Panc1 (cell line): ENCODE measurements at regions not wholly inside any gene's neighbourhood (a gene's known extent, or its start where the extent isn't known, plus 50 kb on each side); places are given as distances from the start of the nearest gene placed in this dataset.

ENCODE experiments used
- ATAC-seq: fragments of 200-7000 bp; cut with Tn5 transposase; 2 replicates; pipeline ENCODE4 v1.9.1; 2020; ENCODE audit warnings: mild to moderate bottlenecking, moderate library complexity
- BruUV-seq: library from RNA; stranded (reverse); fragments of 400-500 nt; replicated peaks from 2 replicates; lab custom pipeline; 2021; lab: Mats Ljungman, UMichigan
- CTCF ChIA-PET: fragments of 300-600 bp; sonication (Branson Sonifier 250); formaldehyde crosslinking; loops from one replicate; lab custom pipeline; 2022; ENCODE audit warnings: antibody characterized with exemption; lab: Charles Lee
- POLR2A ChIA-PET: fragments of 300-600 bp; sonication (Branson Sonifier 250); formaldehyde crosslinking; loops from one replicate; lab custom pipeline; 2022; ENCODE audit warnings: antibody characterized with exemption; lab: Charles Lee
- DNase-seq: peaks from one replicate; pipeline ENCODE4 v3.0.0-alpha.2; 2010; ENCODE audit warnings: low read depth, low spot score
- H3K27ac ChIP-seq: 2 replicates; pipeline ENCODE4 v1.5.1; 2011; ENCODE audit warnings: mild to moderate bottlenecking, low read length, inconsistent platforms
- H3K27me3 ChIP-seq: fragments of 200-500 bp; sonication (Bioruptor generic); 2 replicates; pipeline ENCODE4 v1.6.0; 2014; ENCODE audit warnings: low read length, inconsistent platforms; ENCODE audit not compliant: control insufficient read depth, insufficient read depth
- H3K36me3 ChIP-seq: fragments of 200-500 bp; sonication (Bioruptor generic); 2 replicates; pipeline ENCODE4 v1.5.1; 2014; ENCODE audit warnings: inconsistent platforms, mild to moderate bottlenecking, low read length, moderate library complexity; ENCODE audit not compliant: control insufficient read depth, insufficient read depth
- H3K4me1 ChIP-seq: 2 replicates; pipeline ENCODE4 v1.5.1; 2011; ENCODE audit warnings: inconsistent platforms, mild to moderate bottlenecking, low read length, moderate library complexity; ENCODE audit not compliant: control insufficient read depth, insufficient read depth
- H3K4me3 ChIP-seq, 2 experiments: 2 replicates each; pipeline ENCODE4 v1.5.1; 2011 to 2012; ENCODE audit warnings: low read depth in 2 of 2, low read length in 2 of 2, mild to moderate bottlenecking in 2 of 2, inconsistent platforms in 1 of 2, moderate library complexity in 1 of 2
- H3K9me3 ChIP-seq: fragments of 200-500 bp; sonication (Bioruptor generic); 2 replicates; pipeline ENCODE4 v1.5.1; 2014; ENCODE audit warnings: low read depth, mild to moderate bottlenecking, inconsistent platforms, low read length, moderate library complexity; ENCODE audit not compliant: control insufficient read depth, insufficient read depth
- CTCF ChIP-seq: fragments of 450-650 bp; IDR thresholded peaks from 2 replicates; pipeline ENCODE4 v1.5.1; 2017; ENCODE audit warnings: mild to moderate bottlenecking
- POLR2AphosphoS5 ChIP-seq: IDR thresholded peaks from 2 replicates; pipeline ENCODE4 v1.6.1; 2012; ENCODE audit warnings: mild to moderate bottlenecking, low read depth, low read length, moderate library complexity
- REST ChIP-seq, 2 experiments: IDR thresholded peaks; 2 replicates each; pipeline ENCODE4 v1.6.1; 2011 to 2012; ENCODE audit warnings: low read depth in 2 of 2, control low read depth in 1 of 2, low read length in 1 of 2, mild to moderate bottlenecking in 1 of 2, moderate library complexity in 1 of 2; ENCODE audit not compliant: insufficient read depth in 1 of 2
- SIN3A ChIP-seq: IDR thresholded peaks from 2 replicates; pipeline ENCODE4 v1.6.1; 2012; ENCODE audit warnings: low read depth, mild to moderate bottlenecking, low read length, moderate library complexity, borderline replicate concordance; ENCODE audit not compliant: insufficient read depth
- TCF7L2 ChIP-seq: IDR thresholded peaks from 2 replicates; pipeline ENCODE4 v1.6.1; 2011; ENCODE audit warnings: mild to moderate bottlenecking, low read depth, low read length, inconsistent platforms
- in situ Hi-C: cut with HindIII; loops from 2 replicates; pipeline ENCODE4 v1.10.0; 2016; ENCODE audit warnings: low sequenced_read_pairs, low pct_unique_long_range_greater_than_20kb
- intact Hi-C: fragments of 100-400 bp; cut with micrococcal nuclease; formaldehyde crosslinking; loops from one replicate; pipeline ENCODE4 v1.10.0; 2022; ENCODE audit not compliant: unreplicated experiment

GRCh38 chr12:61991661-61992060, 268.5 kb upstream of the USP15 start:
- POLR2A ChIA-PET: no interaction called here
- no peak for DNase-seq

GRCh38 chr12:61993734-61994345, 266.4 kb upstream of the USP15 start:
- in situ Hi-C loops (no loop called here), intact Hi-C loops (no loop called here)
- no peaks in the 10 kb centered on the region for H3K9me3 ChIP-seq
- H3K4me3 ChIP-seq: no peak overlapping the region
- no peak overlapping the region for H3K27ac ChIP-seq
- ATAC-seq (peak; percentile 86), DNase-seq (peak; percentile 13)
- H3K4me1 ChIP-seq: no peaks in the 10 kb centered on the region
- no peaks in the 10 kb centered on the region for H3K36me3 ChIP-seq
- H3K27me3 ChIP-seq: no peaks in the 10 kb centered on the region
- TF ChIP-seq CTCF: peak; percentile 71
- TF ChIP-seq POLR2AphosphoS5: no peak
- ChIA-PET CTCF (no interaction called here), POLR2A (no interaction called here)
- no TSS peak for BruUV-seq

More at GRCh38 chr12:61991661-61992060, 268.5 kb upstream of the USP15 start:
- no peak for TF ChIP-seq SIN3A
- TF ChIP-seq POLR2AphosphoS5: no peak
- TF ChIP-seq TCF7L2: no peak
- no peak for TF ChIP-seq CTCF
- TF ChIP-seq REST (IDR thresholded peaks at IDR 0.05; ENCODE audit: insufficient read depth in 1 of 2, low read depth in 2 of 2, low read length in 1 of 2): no peak
- H3K9me3 ChIP-seq: no peaks in the 10 kb centered on the region
- BruUV-seq: no TSS peak
- H3K27ac ChIP-seq: no peak overlapping the region
- intact Hi-C loops: no loop called here
- CTCF ChIA-PET: no interaction called here
- no peak overlapping the region for H3K4me3 ChIP-seq
- ATAC-seq: no peak
- in situ Hi-C loops: no loop called here
- no peaks in the 10 kb centered on the region for H3K36me3 ChIP-seq
- no peaks in the 10 kb centered on the region for H3K27me3 ChIP-seq
- no peaks in the 10 kb centered on the region for H3K4me1 ChIP-seq
